Right cardiac atrium (tissue), 5 donors: ENCODE measurements at regions not wholly inside any gene's neighbourhood (a gene's known extent, or its start where the extent isn't known, plus 50 kb on each side); places are given as distances from the start of the nearest gene placed in this dataset.
A peak's percentile ranks its signal among the peaks of the same experiment; 100 is the strongest.

Source experiments
- ATAC-seq, 2 donors: fragments of 200-7000 bp; cut with Tn5 transposase; one replicate each; pipeline versions ENCODE4 v1.8.0 to v1.9.1; 2020; ENCODE audit warnings: moderate library complexity in 2 of 2, mild to moderate bottlenecking in 1 of 2
- DNase-seq, 3 donors: peaks; one replicate each; pipeline ENCODE4 v3.0.0-alpha.2; 2020
- H3K27ac ChIP-seq: one replicate; pipeline ENCODE4 v1.5.1; 2013; ENCODE audit warnings: mild to moderate bottlenecking, low read length, control low read depth, moderate library complexity
- H3K27me3 ChIP-seq: one replicate; pipeline ENCODE4 v1.6.1; 2013; ENCODE audit not compliant: control insufficient read depth, insufficient read depth
- H3K4me1 ChIP-seq: one replicate; pipeline ENCODE4 v1.6.1; 2013; ENCODE audit warnings: low read length; ENCODE audit not compliant: control insufficient read depth, insufficient read depth
- H3K4me3 ChIP-seq: one replicate; pipeline ENCODE4 v1.5.1; 2013; ENCODE audit warnings: low read length, control low read depth
- H3K9me3 ChIP-seq: one replicate; pipeline ENCODE4 v1.6.1; 2013; ENCODE audit warnings: low read length; ENCODE audit not compliant: control insufficient read depth
- WGBS: extraction: QIAGEN DNeasy Blood & Tissue Kit; methylation state at CpG from one replicate; pipeline ENCODE4 v1.1.7; 2013; 5-methylcytosine and 5-hydroxymethylcytosine counted together
- intact Hi-C, 4 donors: fragments of 100-400 bp; cut with DNase I; formaldehyde crosslinking; loops; one replicate each; pipeline versions ENCODE4 v1.11.0 to v1.14.0; 2022 to 2023
- donor health status: healthy with polysubstance abuse.
- donor health status: DM: no; HTN: yes; CAD: no.
- donor health status: DM: no; HTN: no; CAD: no.
- donor health status: DM: no; HTN: yes; CAD: no; lungs with severe emphysema.
- donor health status: DM: yes; HTN: yes; CAD: no.

GRCh38 chr15:47383801-47384200 is 333.5 kb upstream of the SEMA6D start:
- intact Hi-C loops: no loop called here
- H3K9me3 ChIP-seq: no peaks in the 10 kb centered on the region

GRCh38 chr15:47384341-47384740 is 333.0 kb upstream of the SEMA6D start:
- intact Hi-C loops: no loop called here
- DNase-seq (peak; percentile 51 to 63 (median 56)), ATAC-seq (peak; percentile 78 to 87)
- Histone ChIP-seq H3K27me3 (no peaks in the 10 kb centered on the region), H3K4me3 (no peak overlapping the region), H3K27ac (no peak overlapping the region), H3K9me3 (no peaks in the 10 kb centered on the region), H3K4me1 (no peaks in the 10 kb centered on the region)
- WGBS: 34% methylated on average over 4 of the region's 4 CpGs

More at GRCh38 chr15:47383801-47384200, 333.5 kb upstream of the SEMA6D start:
- Histone ChIP-seq H3K27me3 (no peaks in the 10 kb centered on the region), H3K4me3 (no peak overlapping the region), H3K4me1 (no peaks in the 10 kb centered on the region), H3K27ac (no peak overlapping the region)
- ATAC-seq (no peak), DNase-seq (no peak)
- 58% methylated on average over 3 of the region's 3 CpGs for WGBS

- ATAC-seq (no peak), DNase-seq (no peak)
- H3K4me3 ChIP-seq: no peak overlapping the region
- 71% methylated on average over 2 of the region's 2 CpGs for WGBS
- H3K27me3 ChIP-seq: no peaks in the 10 kb centered on the region
- no peaks in the 10 kb centered on the region for H3K9me3 ChIP-seq
- intact Hi-C loops: no loop called here
- H3K27ac ChIP-seq: no peak overlapping the region
- no peaks in the 10 kb centered on the region for H3K4me1 ChIP-seq
Measured at GRCh38 chr15:47384776-47385175, 332.5 kb upstream of the SEMA6D start.

GRCh38 chr15:47386459-47386858 is 330.8 kb upstream of the SEMA6D start:
- 97% methylated on average over 5 of the region's 5 CpGs for WGBS
- DNase-seq (no peak), ATAC-seq (no peak)
- intact Hi-C loops: no loop called here
- H3K27me3 ChIP-seq: no peaks in the 10 kb centered on the region
- no peaks in the 10 kb centered on the region for H3K9me3 ChIP-seq
- no peak overlapping the region for H3K4me3 ChIP-seq
- no peaks in the 10 kb centered on the region for H3K4me1 ChIP-seq
- no peak overlapping the region for H3K27ac ChIP-seq

- DNase-seq: no peak
- intact Hi-C loops: no loop called here
- Histone ChIP-seq H3K4me3 (no peak overlapping the region), H3K27me3 (no peaks in the 10 kb centered on the region), H3K9me3 (no peaks in the 10 kb centered on the region), H3K27ac (no peak overlapping the region), H3K4me1 (no peaks in the 10 kb centered on the region)
- no peak for ATAC-seq
- 77% methylated on average over 5 of the region's 5 CpGs for WGBS
Measured at GRCh38 chr15:47388299-47388698, 329.0 kb upstream of the SEMA6D start.

GRCh38 chr15:47390208-47390765 is 327.0 kb upstream of the SEMA6D start:
- Histone ChIP-seq H3K4me1 (no peaks in the 10 kb centered on the region), H3K4me3 (no peak overlapping the region), H3K27ac (no peak overlapping the region), H3K9me3 (no peaks in the 10 kb centered on the region), H3K27me3 (no peaks in the 10 kb centered on the region)
- no peak for DNase-seq
- intact Hi-C loops: loop anchor here in 1 of 4 donors (5.0 kb wide), 1 partner anchor 812 kb away; no protein-coding TSS in a partner anchor
- 94% methylated on average over 2 of the region's 2 CpGs for WGBS
- ATAC-seq: no peak

GRCh38 chr15:47394286-47394809 is 323.0 kb upstream of the SEMA6D start:
- Histone ChIP-seq H3K27me3 (no peaks in the 10 kb centered on the region), H3K4me1 (peaks cover 5% of the 10 kb centered on the region), H3K27ac (no peak overlapping the region), H3K9me3 (no peaks in the 10 kb centered on the region), H3K4me3 (no peak overlapping the region)
- 72% methylated on average over 6 of the region's 6 CpGs for WGBS
- intact Hi-C loops: loop anchor here in 1 of 4 donors (5.0 kb wide), 1 partner anchor 808 kb away; no protein-coding TSS in a partner anchor
- DNase-seq (no peak), ATAC-seq (no peak)

- H3K9me3 ChIP-seq: no peaks in the 10 kb centered on the region
- peaks cover 5% of the 10 kb centered on the region for H3K4me1 ChIP-seq
- no peak for ATAC-seq
- H3K27ac ChIP-seq: no peak overlapping the region
- H3K27me3 ChIP-seq: no peaks in the 10 kb centered on the region
- no peak overlapping the region for H3K4me3 ChIP-seq
- intact Hi-C loops: no loop called here
- DNase-seq: no peak
Measured at GRCh38 chr15:47395076-47395475, 322.2 kb upstream of the SEMA6D start.

- DNase-seq (no peak), ATAC-seq (no peak)
- WGBS: 38% methylated on average over 2 of the region's 2 CpGs
- Histone ChIP-seq H3K27ac (no peak overlapping the region), H3K27me3 (no peaks in the 10 kb centered on the region), H3K9me3 (no peaks in the 10 kb centered on the region), H3K4me1 (peaks cover 5% of the 10 kb centered on the region), H3K4me3 (no peak overlapping the region)
- intact Hi-C loops: no loop called here
Measured at GRCh38 chr15:47397655-47398054, 319.6 kb upstream of the SEMA6D start.

GRCh38 chr15:47398132-47398531 is 319.2 kb upstream of the SEMA6D start:
- Histone ChIP-seq H3K27ac (no peak overlapping the region), H3K4me3 (no peak overlapping the region), H3K4me1 (peaks cover 5% of the 10 kb centered on the region), H3K9me3 (no peaks in the 10 kb centered on the region), H3K27me3 (no peaks in the 10 kb centered on the region)
- 29% methylated on average over 3 of the region's 3 CpGs for WGBS
- intact Hi-C loops: no loop called here
- DNase-seq (no peak), ATAC-seq (peak in 1 of 2 donors; percentile 20)

GRCh38 chr15:47398594-47398993 is 318.7 kb upstream of the SEMA6D start:
- WGBS: 39% methylated on average over 5 of the region's 5 CpGs
- intact Hi-C loops: no loop called here
- H3K4me1 ChIP-seq: peaks cover 5% of the 10 kb centered on the region
- ATAC-seq: peak; percentile 29 to 31
- H3K4me3 ChIP-seq: no peak overlapping the region
- no peaks in the 10 kb centered on the region for H3K9me3 ChIP-seq
- no peaks in the 10 kb centered on the region for H3K27me3 ChIP-seq
- H3K27ac ChIP-seq: no peak overlapping the region
- DNase-seq: no peak

GRCh38 chr15:47399100-47399499 is 318.2 kb upstream of the SEMA6D start:
- intact Hi-C loops: no loop called here

More at GRCh38 chr15:47399100-47399499, 318.2 kb upstream of the SEMA6D start:
- no peak for DNase-seq
- no peak for ATAC-seq
- Histone ChIP-seq H3K27ac (no peak overlapping the region), H3K4me1 (peaks cover 5% of the 10 kb centered on the region), H3K9me3 (no peaks in the 10 kb centered on the region), H3K4me3 (no peak overlapping the region), H3K27me3 (no peaks in the 10 kb centered on the region)
- 40% methylated on average over 1 of the region's 1 CpG for WGBS
